ENCODE measurements at regions not wholly inside any gene's neighbourhood (a gene's known extent, or its start where the extent isn't known, plus 50 kb on each side); places are given as distances from the start of the nearest gene placed in this dataset.
A peak's percentile ranks its signal among the peaks of the same experiment; 100 is the strongest.

DNA sequence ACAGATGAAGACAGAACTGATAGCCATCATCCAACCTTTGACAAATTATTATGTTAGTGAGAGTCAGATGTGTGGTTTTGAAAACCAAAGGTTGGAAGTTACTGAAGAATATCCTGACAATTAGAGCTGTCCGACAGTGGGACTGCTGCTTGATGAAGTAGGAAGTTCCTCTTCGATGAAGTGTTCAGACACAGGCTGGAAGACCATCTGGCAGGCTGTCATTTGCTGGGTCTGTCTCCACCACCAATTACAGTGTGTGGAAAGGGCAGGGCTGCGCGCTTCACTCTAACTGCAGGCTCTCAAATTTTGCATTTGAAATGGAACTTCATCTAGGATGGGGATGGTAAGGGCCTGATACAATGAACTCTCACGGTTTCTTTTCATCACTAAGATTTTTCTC is 313.8 kb downstream of the PIK3C3 start (continued):
- TF ChIP-seq, protein P1, sequence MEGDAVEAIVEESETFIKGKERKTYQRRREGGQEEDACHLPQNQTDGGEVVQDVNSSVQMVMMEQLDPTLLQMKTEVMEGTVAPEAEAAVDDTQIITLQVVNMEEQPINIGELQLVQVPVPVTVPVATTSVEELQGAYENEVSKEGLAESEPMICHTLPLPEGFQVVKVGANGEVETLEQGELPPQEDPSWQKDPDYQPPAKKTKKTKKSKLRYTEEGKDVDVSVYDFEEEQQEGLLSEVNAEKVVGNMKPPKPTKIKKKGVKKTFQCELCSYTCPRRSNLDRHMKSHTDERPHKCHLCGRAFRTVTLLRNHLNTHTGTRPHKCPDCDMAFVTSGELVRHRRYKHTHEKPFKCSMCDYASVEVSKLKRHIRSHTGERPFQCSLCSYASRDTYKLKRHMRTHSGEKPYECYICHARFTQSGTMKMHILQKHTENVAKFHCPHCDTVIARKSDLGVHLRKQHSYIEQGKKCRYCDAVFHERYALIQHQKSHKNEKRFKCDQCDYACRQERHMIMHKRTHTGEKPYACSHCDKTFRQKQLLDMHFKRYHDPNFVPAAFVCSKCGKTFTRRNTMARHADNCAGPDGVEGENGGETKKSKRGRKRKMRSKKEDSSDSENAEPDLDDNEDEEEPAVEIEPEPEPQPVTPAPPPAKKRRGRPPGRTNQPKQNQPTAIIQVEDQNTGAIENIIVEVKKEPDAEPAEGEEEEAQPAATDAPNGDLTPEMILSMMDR (IDR thresholded peaks at IDR 0.05): no peak
- no peak for TF ChIP-seq RAD21 (IDR thresholded peaks at IDR 0.05; ENCODE audit: low read length)
- no peak for TF ChIP-seq GABPA (IDR thresholded peaks at IDR 0.05; ENCODE audit: low read depth)
- TF ChIP-seq MXI1 (IDR thresholded peaks at IDR 0.05; ENCODE audit: low read depth, low read length): no peak

DNA sequence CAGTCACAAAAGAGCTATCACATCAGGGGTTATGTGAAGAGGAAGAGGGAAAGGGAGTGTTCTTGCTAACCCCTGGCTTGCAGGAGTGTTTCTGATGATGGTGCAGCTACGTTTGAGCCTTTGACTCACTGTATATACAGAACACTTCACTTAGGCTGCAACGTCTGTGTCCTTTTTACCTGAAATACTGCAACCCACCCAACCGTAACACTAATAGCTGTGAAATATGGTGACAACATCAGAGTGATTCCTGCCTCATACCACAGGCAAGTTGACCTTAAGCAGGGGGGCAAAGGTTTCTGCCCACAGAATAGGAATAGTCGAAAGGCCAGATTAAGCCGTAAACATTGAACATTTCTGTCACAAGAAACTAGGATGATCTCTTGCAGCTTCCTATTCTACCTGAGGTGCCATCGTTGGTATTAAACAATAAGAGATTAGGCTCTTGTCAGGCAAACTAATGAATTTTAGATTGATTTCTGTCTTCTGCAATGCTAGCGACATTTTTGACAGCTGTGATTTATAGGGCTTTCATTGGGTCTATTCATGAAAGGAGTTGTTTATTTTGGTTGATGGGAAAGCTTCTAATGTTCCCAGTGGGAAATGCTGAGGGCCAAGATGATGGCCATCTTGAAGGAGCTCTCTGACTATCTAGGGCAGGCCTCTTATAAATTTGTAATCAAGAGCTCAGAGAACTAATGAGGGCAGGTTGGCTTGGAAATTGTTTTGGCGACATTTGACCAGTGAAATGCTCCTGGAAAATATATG is 316.8 kb downstream of the PIK3C3 start:
- H3K9ac ChIP-seq: no peak overlapping the region
- H3K79me2 ChIP-seq (ENCODE audit: insufficient read depth): no peaks in the 10 kb centered on the region
- H3K4me1 ChIP-seq (ENCODE audit: control insufficient read depth in 1 of 2, insufficient read depth in 2 of 2, low read depth in 1 of 2, low read length in 1 of 2): peaks cover 0 to 3% of the 10 kb centered on the region in 2 experiments; a peak in 2 of 4 replicates
- no peaks in the 10 kb centered on the region for H4K20me1 ChIP-seq (ENCODE audit: insufficient read depth)
- H3K27ac ChIP-seq (ENCODE audit: low read depth in 2 of 2, low read length in 1 of 2): no peak overlapping the region
- H2AFZ ChIP-seq (ENCODE audit: low read depth): no peak overlapping the region
- no peaks in the 10 kb centered on the region for H3F3A ChIP-seq (replicated peaks; ENCODE audit: insufficient read depth)
- H3K9me3 ChIP-seq: no peaks in the 10 kb centered on the region
- no peaks in the 10 kb centered on the region for H3K9me2 ChIP-seq
- no peak overlapping the region for H3K4me2 ChIP-seq
- H3K27me3 ChIP-seq (ENCODE audit: insufficient read depth): no peaks in the 10 kb centered on the region
- H3K36me3 ChIP-seq (replicated peaks in 1 of 2; ENCODE audit: control insufficient read depth in 1 of 2, insufficient read depth in 2 of 2, low read length in 1 of 2): no peaks in the 10 kb centered on the region
- 50% methylated on average over 8 of the region's 8 CpGs for WGBS (ENCODE audit: low lambda C conversion rate)
- ChIA-PET CTCF (interaction anchor here (1.0 to 7.9 kb wide), 5 partner anchors 27 to 244 kb away, joined by 3 to 78 read pairs (median 4); no protein-coding TSS in a partner anchor), POLR2A (no interaction called here)
- TF ChIP-seq, protein P2, sequence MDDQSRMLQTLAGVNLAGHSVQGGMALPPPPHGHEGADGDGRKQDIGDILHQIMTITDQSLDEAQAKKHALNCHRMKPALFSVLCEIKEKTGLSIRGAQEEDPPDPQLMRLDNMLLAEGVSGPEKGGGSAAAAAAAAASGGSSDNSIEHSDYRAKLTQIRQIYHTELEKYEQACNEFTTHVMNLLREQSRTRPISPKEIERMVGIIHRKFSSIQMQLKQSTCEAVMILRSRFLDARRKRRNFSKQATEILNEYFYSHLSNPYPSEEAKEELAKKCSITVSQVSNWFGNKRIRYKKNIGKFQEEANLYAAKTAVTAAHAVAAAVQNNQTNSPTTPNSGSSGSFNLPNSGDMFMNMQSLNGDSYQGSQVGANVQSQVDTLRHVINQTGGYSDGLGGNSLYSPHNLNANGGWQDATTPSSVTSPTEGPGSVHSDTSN (IDR thresholded peaks at IDR 0.05): no peak
- TF ChIP-seq, protein P1 (IDR thresholded peaks at IDR 0.05): no peak
- TF ChIP-seq RXRA (IDR thresholded peaks at IDR 0.05; ENCODE audit: borderline replicate concordance, low read depth): no peak
- no peak for DNase-seq
- no peak overlapping the region for H3K4me3 ChIP-seq (ENCODE audit: low read depth in 2 of 2, low read length in 1 of 2)

DNA sequence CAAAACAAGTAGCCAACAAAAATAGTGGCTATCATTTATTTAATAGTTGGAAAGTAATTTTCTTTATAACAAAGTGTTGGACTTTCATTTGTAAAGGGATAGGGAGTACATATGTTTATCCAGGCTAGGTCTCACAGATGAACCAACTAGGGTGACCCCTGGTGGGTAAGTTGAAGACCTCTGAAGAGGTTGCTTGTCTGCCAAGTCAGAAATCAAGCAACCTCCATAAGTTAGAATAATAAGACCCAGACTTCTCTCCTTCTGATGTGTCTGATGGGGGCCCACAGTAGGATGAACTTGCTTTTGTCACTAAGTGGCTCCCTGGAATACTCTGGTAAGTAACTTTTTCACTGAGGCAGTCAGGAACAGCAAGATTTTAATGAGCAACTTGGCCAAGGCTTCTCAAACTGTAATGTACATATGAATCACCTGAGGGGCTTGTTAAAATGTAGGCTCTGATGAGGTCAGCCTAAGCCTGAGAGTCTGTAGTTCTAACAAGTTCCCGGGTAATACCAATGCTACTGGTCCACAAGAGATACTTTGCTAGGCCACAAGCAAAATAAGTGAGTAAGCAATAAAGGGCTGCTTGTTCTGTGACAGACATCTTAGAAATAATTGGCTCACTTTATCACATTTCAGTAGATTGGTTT is 319.6 kb downstream of the PIK3C3 start:
- CTCF ChIA-PET: interaction anchor here (0.6 to 7.9 kb wide), 12 partner anchors 14 to 1288 kb away, joined by 3 to 78 read pairs (median 4); no protein-coding TSS in a partner anchor
- TF ChIP-seq, protein P3, sequence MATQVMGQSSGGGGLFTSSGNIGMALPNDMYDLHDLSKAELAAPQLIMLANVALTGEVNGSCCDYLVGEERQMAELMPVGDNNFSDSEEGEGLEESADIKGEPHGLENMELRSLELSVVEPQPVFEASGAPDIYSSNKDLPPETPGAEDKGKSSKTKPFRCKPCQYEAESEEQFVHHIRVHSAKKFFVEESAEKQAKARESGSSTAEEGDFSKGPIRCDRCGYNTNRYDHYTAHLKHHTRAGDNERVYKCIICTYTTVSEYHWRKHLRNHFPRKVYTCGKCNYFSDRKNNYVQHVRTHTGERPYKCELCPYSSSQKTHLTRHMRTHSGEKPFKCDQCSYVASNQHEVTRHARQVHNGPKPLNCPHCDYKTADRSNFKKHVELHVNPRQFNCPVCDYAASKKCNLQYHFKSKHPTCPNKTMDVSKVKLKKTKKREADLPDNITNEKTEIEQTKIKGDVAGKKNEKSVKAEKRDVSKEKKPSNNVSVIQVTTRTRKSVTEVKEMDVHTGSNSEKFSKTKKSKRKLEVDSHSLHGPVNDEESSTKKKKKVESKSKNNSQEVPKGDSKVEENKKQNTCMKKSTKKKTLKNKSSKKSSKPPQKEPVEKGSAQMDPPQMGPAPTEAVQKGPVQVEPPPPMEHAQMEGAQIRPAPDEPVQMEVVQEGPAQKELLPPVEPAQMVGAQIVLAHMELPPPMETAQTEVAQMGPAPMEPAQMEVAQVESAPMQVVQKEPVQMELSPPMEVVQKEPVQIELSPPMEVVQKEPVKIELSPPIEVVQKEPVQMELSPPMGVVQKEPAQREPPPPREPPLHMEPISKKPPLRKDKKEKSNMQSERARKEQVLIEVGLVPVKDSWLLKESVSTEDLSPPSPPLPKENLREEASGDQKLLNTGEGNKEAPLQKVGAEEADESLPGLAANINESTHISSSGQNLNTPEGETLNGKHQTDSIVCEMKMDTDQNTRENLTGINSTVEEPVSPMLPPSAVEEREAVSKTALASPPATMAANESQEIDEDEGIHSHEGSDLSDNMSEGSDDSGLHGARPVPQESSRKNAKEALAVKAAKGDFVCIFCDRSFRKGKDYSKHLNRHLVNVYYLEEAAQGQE (IDR thresholded peaks at IDR 0.05; ENCODE audit: low read depth, low read length): no peak
- TF ChIP-seq SMC3 (IDR thresholded peaks at IDR 0.05; ENCODE audit: low read depth, low read length): peak; percentile 53
- TF ChIP-seq TEAD4 (IDR thresholded peaks at IDR 0.05; ENCODE audit: borderline replicate concordance, insufficient read depth): no peak
- TF ChIP-seq, protein P4, sequence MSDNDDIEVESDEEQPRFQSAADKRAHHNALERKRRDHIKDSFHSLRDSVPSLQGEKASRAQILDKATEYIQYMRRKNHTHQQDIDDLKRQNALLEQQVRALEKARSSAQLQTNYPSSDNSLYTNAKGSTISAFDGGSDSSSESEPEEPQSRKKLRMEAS (IDR thresholded peaks at IDR 0.05; ENCODE audit: low read depth): no peak
- TF ChIP-seq MEF2A (IDR thresholded peaks at IDR 0.05; ENCODE audit: borderline replicate concordance, low read depth): no peak
- TF ChIP-seq RAD21 (IDR thresholded peaks at IDR 0.05; ENCODE audit: low read length): peak; percentile 66
- no peak for TF ChIP-seq EZH2phosphoT487 (IDR thresholded peaks at IDR 0.05; ENCODE audit: borderline replicate concordance, low read depth)

More for the DNA sequence above, 319.6 kb downstream of the PIK3C3 start:
- no peaks in the 10 kb centered on the region for H3K79me2 ChIP-seq (ENCODE audit: insufficient read depth)
- no peaks in the 10 kb centered on the region for H3K9me2 ChIP-seq
- no peak overlapping the region for H3K4me2 ChIP-seq
- no peaks in the 10 kb centered on the region for H3K27me3 ChIP-seq (ENCODE audit: insufficient read depth)
- H2AFZ ChIP-seq (ENCODE audit: low read depth): no peak overlapping the region
- WGBS (ENCODE audit: low lambda C conversion rate): 0% methylated on average over 1 of the region's 1 CpG
- H3K9me3 ChIP-seq: no peaks in the 10 kb centered on the region
- H3K36me3 ChIP-seq (replicated peaks in 1 of 2; ENCODE audit: control insufficient read depth in 1 of 2, insufficient read depth in 2 of 2, low read length in 1 of 2): no peaks in the 10 kb centered on the region
- H4K20me1 ChIP-seq (ENCODE audit: insufficient read depth): no peaks in the 10 kb centered on the region
- no peak overlapping the region for H3K27ac ChIP-seq (ENCODE audit: low read depth in 2 of 2, low read length in 1 of 2)
- no peak overlapping the region for H3K4me3 ChIP-seq (ENCODE audit: low read depth in 2 of 2, low read length in 1 of 2)
- POLR2A ChIA-PET: no interaction called here
- no peak overlapping the region for H3K9ac ChIP-seq
- peak; percentile 54 for DNase-seq
- H3K4me1 ChIP-seq (ENCODE audit: control insufficient read depth in 1 of 2, insufficient read depth in 2 of 2, low read depth in 1 of 2, low read length in 1 of 2): peaks cover 0 to 3% of the 10 kb centered on the region in 2 experiments; a peak in 1 of 4 replicates
- H3F3A ChIP-seq (replicated peaks; ENCODE audit: insufficient read depth): peaks cover 2% of the 10 kb centered on the region
